COR-L47 (cell line): ENCODE measurements at regions not wholly inside any gene's neighbourhood (a gene's known extent, or its start where the extent isn't known, plus 50 kb on each side); places are given as distances from the start of the nearest gene placed in this dataset.

Experiments used
- DNase-seq: peaks from one replicate; lab custom pipeline; 2025; lab: John Stamatoyannopoulos, UW

GRCh38 chr11:103662880-103663279 is 373.6 kb upstream of the DDI1 start:
- DNase-seq = no peak

- no peak for DNase-seq
Observed at GRCh38 chr11:103668859-103669258, 367.6 kb upstream of the DDI1 start.

GRCh38 chr11:103671143-103671651 is 365.2 kb upstream of the DDI1 start:
- no peak for DNase-seq

- DNase-seq = no peak
Observed at GRCh38 chr11:103673773-103674172, 362.7 kb upstream of the DDI1 start.

GRCh38 chr11:103676413-103676812 is 360.0 kb upstream of the DDI1 start:
- DNase-seq = no peak

GRCh38 chr11:103680826-103681225 is 355.6 kb upstream of the DDI1 start:
- no peak for DNase-seq

GRCh38 chr11:103681855-103682254 is 354.6 kb upstream of the DDI1 start:
- no peak for DNase-seq

- peak; percentile 68 for DNase-seq
Observed at GRCh38 chr11:103682318-103683184, 353.9 kb upstream of the DDI1 start.

GRCh38 chr11:103683576-103683975 is 352.9 kb upstream of the DDI1 start:
- no peak for DNase-seq

- DNase-seq = no peak
Observed at GRCh38 chr11:103688924-103689323, 347.5 kb upstream of the DDI1 start.

GRCh38 chr11:103690356-103690755 is 346.1 kb upstream of the DDI1 start:
- DNase-seq = no peak

GRCh38 chr11:103696123-103696522 is 340.3 kb upstream of the DDI1 start:
- no peak for DNase-seq

- no peak for DNase-seq
Observed at GRCh38 chr11:103699216-103699615, 337.2 kb upstream of the DDI1 start.

GRCh38 chr11:103699656-103700055 is 336.8 kb upstream of the DDI1 start:
- DNase-seq = no peak

GRCh38 chr11:103700622-103701021 is 335.8 kb upstream of the DDI1 start:
- DNase-seq = no peak

- DNase-seq = no peak
Observed at GRCh38 chr11:103703437-103703836, 333.0 kb upstream of the DDI1 start.

- DNase-seq = no peak
Observed at GRCh38 chr11:103703954-103704353, 332.5 kb upstream of the DDI1 start.

- no peak for DNase-seq
Observed at GRCh38 chr11:103705642-103706041, 330.8 kb upstream of the DDI1 start.

GRCh38 chr11:103709371-103709770 is 327.1 kb upstream of the DDI1 start:
- DNase-seq = no peak

GRCh38 chr11:103714246-103714645 is 322.2 kb upstream of the DDI1 start:
- no peak for DNase-seq

- no peak for DNase-seq
Observed at GRCh38 chr11:103716363-103716762, 320.1 kb upstream of the DDI1 start.

- DNase-seq = no peak
Observed at GRCh38 chr11:103727262-103727661, 309.2 kb upstream of the DDI1 start.

- no peak for DNase-seq
Observed at GRCh38 chr11:103729617-103730016, 306.8 kb upstream of the DDI1 start.
